MM.1S (cell line): ENCODE measurements at regions not wholly inside any gene's neighbourhood (a gene's known extent, or its start where the extent isn't known, plus 50 kb on each side); places are given as distances from the start of the nearest gene placed in this dataset.

Experiments used
- DNase-seq: peaks from one replicate; pipeline ENCODE4 v3.0.0-alpha.2; 2015
- H2AFZ ChIP-seq: fragments of 300-600 bp; sonication (generic); 2 replicates; pipeline ENCODE4 v1.6.0; 2016; ENCODE audit warnings: antibody characterized with exemption, low read length
- H3F3A ChIP-seq: fragments of 300-600 bp; sonication (generic); 2 replicates; pipeline ENCODE4 v1.6.1; 2016; ENCODE audit warnings: mild to moderate bottlenecking, antibody characterized with exemption, low read length, moderate library complexity, mixed read lengths; ENCODE audit not compliant: insufficient read depth
- H3K27ac ChIP-seq: fragments of 300-600 bp; sonication (generic); 2 replicates; pipeline ENCODE4 v1.5.1; 2016; ENCODE audit warnings: mild to moderate bottlenecking, low read length
- H3K27me3 ChIP-seq: fragments of 300-600 bp; sonication (generic); replicated peaks from 2 replicates; pipeline ENCODE4 v1.6.0; 2016; ENCODE audit warnings: low read length; ENCODE audit not compliant: insufficient read depth
- H3K36me3 ChIP-seq: fragments of 300-600 bp; sonication (generic); replicated peaks from 2 replicates; pipeline ENCODE4 v1.6.1; 2016; ENCODE audit warnings: mild to moderate bottlenecking, low read length, mixed read lengths; ENCODE audit not compliant: insufficient read depth
- H3K4me1 ChIP-seq: fragments of 300-600 bp; sonication (generic); 2 replicates; pipeline ENCODE4 v1.6.1; 2016; ENCODE audit warnings: low read length, mixed read lengths
- H3K4me2 ChIP-seq: fragments of 300-600 bp; sonication (generic); 2 replicates; pipeline ENCODE4 v1.6.0; 2016; ENCODE audit warnings: low read depth, low read length
- H3K4me3 ChIP-seq: fragments of 300-600 bp; sonication (generic); 2 replicates; pipeline ENCODE4 v1.5.1; 2016; ENCODE audit warnings: low read length, mixed read lengths
- H3K79me2 ChIP-seq: fragments of 300-600 bp; sonication (generic); 2 replicates; pipeline ENCODE4 v1.6.1; 2016; ENCODE audit warnings: mixed run types, low read length, mixed read lengths
- H3K9ac ChIP-seq: fragments of 300-600 bp; sonication (generic); 2 replicates; pipeline ENCODE4 v1.6.1; 2016; ENCODE audit warnings: low read length, mixed read lengths
- H3K9me2 ChIP-seq: fragments of 300-600 bp; sonication (generic); replicated peaks from 2 replicates; pipeline ENCODE4 v1.6.1; 2016; ENCODE audit warnings: mild to moderate bottlenecking, low read length, mixed read lengths; ENCODE audit not compliant: insufficient read depth
- H3K9me3 ChIP-seq: fragments of 300-600 bp; sonication (generic); replicated peaks from 2 replicates; pipeline ENCODE4 v1.6.1; 2016; ENCODE audit warnings: mild to moderate bottlenecking, low read length, mixed read lengths; ENCODE audit not compliant: insufficient read depth
- H4K20me1 ChIP-seq: fragments of 300-600 bp; sonication (generic); 2 replicates; pipeline ENCODE4 v1.6.1; 2016; ENCODE audit warnings: mild to moderate bottlenecking, low read length, moderate library complexity, mixed read lengths; ENCODE audit not compliant: insufficient read depth
- CTCF ChIP-seq: fragments of 300-600 bp; sonication (generic); IDR thresholded peaks from 2 replicates; pipeline ENCODE4 v1.5.1; 2016; ENCODE audit warnings: antibody characterized with exemption, low read length, mixed read lengths
- EZH2 ChIP-seq: fragments of 300-600 bp; sonication (generic); optimal IDR thresholded peaks from 2 replicates; pipeline ENCODE3; 2017; ENCODE audit warnings: low read depth, mild to moderate bottlenecking, antibody characterized with exemption, low read length, mixed read lengths
- EZH2phosphoT487 ChIP-seq: fragments of 300-600 bp; sonication (generic); IDR thresholded peaks from 2 replicates; pipeline ENCODE4 v1.6.1; 2018; ENCODE audit warnings: antibody characterized with exemption, low read length

- Histone ChIP-seq H3K9me3 (no peaks in the 10 kb centered on the region), H3K27ac (no peak overlapping the region), H3K79me2 (no peaks in the 10 kb centered on the region), H3F3A (no peaks in the 10 kb centered on the region), H3K4me1 (no peaks in the 10 kb centered on the region), H4K20me1 (no peaks in the 10 kb centered on the region), H3K4me2 (no peak overlapping the region), H2AFZ (no peak overlapping the region), H3K4me3 (no peak overlapping the region), H3K9me2 (no peaks in the 10 kb centered on the region), H3K27me3 (no peaks in the 10 kb centered on the region), H3K36me3 (no peaks in the 10 kb centered on the region), H3K9ac (no peak overlapping the region)
- TF ChIP-seq EZH2phosphoT487 = no peak
- no peak for DNase-seq
Observed at GRCh38 chr12:83796531-83796930, 1109.8 kb downstream of the TMTC2 start.

GRCh38 chr12:83793616-83794015, 1106.9 kb downstream of the TMTC2 start:
- no peaks in the 10 kb centered on the region for H3K79me2 ChIP-seq
- no peak for DNase-seq
- H3K9ac ChIP-seq = no peak overlapping the region
- H3K4me1 ChIP-seq = no peaks in the 10 kb centered on the region
- no peaks in the 10 kb centered on the region for H3K9me3 ChIP-seq
- no peaks in the 10 kb centered on the region for H3K9me2 ChIP-seq
- H3K36me3 ChIP-seq = no peaks in the 10 kb centered on the region
- no peak overlapping the region for H3K4me3 ChIP-seq
- H2AFZ ChIP-seq = no peak overlapping the region
- H3F3A ChIP-seq = no peaks in the 10 kb centered on the region
- no peaks in the 10 kb centered on the region for H3K27me3 ChIP-seq
- no peak overlapping the region for H3K27ac ChIP-seq
- TF ChIP-seq EZH2 = no peak
- TF ChIP-seq EZH2phosphoT487 = no peak
- no peak overlapping the region for H3K4me2 ChIP-seq
- no peaks in the 10 kb centered on the region for H4K20me1 ChIP-seq

GRCh38 chr12:83784298-83784890, 1097.7 kb downstream of the TMTC2 start:
- no peak overlapping the region for H3K4me2 ChIP-seq
- no peak overlapping the region for H3K27ac ChIP-seq
- H3K9me2 ChIP-seq = no peaks in the 10 kb centered on the region
- H3K4me3 ChIP-seq = no peak overlapping the region
- H4K20me1 ChIP-seq = no peaks in the 10 kb centered on the region
- no peaks in the 10 kb centered on the region for H3K27me3 ChIP-seq
- TF ChIP-seq EZH2 (no peak), CTCF (no peak), EZH2phosphoT487 (no peak)
- no peaks in the 10 kb centered on the region for H3K79me2 ChIP-seq
- no peaks in the 10 kb centered on the region for H3K9me3 ChIP-seq
- no peaks in the 10 kb centered on the region for H3F3A ChIP-seq
- no peak for DNase-seq
- no peaks in the 10 kb centered on the region for H3K36me3 ChIP-seq
- H3K4me1 ChIP-seq = no peaks in the 10 kb centered on the region
- H2AFZ ChIP-seq = no peak overlapping the region
- no peak overlapping the region for H3K9ac ChIP-seq

GRCh38 chr12:83779526-83779925, 1092.8 kb downstream of the TMTC2 start:
- Histone ChIP-seq H3K4me2 (no peak overlapping the region), H3K9me2 (no peaks in the 10 kb centered on the region), H3K27ac (no peak overlapping the region), H3K79me2 (no peaks in the 10 kb centered on the region), H3K36me3 (no peaks in the 10 kb centered on the region), H3K4me3 (no peak overlapping the region), H3F3A (no peaks in the 10 kb centered on the region), H3K4me1 (no peaks in the 10 kb centered on the region), H3K9ac (no peak overlapping the region), H3K27me3 (no peaks in the 10 kb centered on the region), H3K9me3 (no peaks in the 10 kb centered on the region), H2AFZ (no peak overlapping the region), H4K20me1 (no peaks in the 10 kb centered on the region)
- DNase-seq = no peak
- TF ChIP-seq CTCF (no peak), EZH2phosphoT487 (no peak), EZH2 (no peak)
